GM19238 (cell line): ENCODE measurements at regions not wholly inside any gene's neighbourhood (a gene's known extent, or its start where the extent isn't known, plus 50 kb on each side); places are given as distances from the start of the nearest gene placed in this dataset.
A peak's percentile ranks its signal among the peaks of the same experiment; 100 is the strongest.
"Not testable (repeated sequence)": the region's sequence is repeated elsewhere in the genome, so short reads cannot be mapped to it uniquely, and the experiment has no call there.

Source experiments
- DNase-seq: peaks from one replicate; pipeline ENCODE4 v3.0.0; 2011; ENCODE audit warnings: low spot score; ENCODE audit not compliant: insufficient read length

DNA sequence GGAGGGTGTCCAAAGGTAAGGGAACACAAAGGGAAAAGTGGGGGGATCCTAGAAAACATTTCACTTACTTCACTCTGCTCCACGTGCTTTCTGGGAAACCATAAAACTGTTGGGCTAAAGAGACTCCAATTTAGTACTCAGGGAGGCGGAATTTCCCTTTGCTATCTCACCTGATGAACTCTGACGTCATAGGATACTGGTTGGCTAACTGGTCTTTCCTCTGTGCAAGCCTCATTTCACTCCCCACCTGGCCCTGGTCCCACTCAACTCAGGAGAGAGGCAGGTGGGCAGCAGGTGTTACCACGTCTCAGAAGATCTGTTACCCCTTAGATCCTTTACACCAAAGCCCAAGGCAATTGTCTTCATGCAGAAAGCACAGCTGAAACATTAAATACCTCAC, 51.8 kb upstream of the PMAIP1 start:
- DNase-seq: no peak

DNA sequence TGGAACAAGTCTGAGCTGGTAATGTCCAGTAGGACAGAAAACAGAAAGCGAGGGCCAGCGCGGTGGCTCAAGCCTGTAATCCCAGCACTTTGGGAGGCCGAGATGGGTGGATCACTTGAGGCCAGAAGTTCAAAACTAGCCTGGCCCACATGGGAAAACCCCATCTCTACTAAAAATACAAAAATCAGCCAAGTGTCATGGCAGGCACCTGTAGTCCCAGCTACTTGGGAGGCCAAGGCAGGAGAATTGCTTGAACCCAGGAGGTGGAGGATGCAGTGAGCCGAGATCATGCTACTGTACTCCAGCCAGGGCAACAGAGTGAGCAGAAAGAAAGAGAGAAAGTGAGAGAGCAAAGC, 52.3 kb upstream of the PMAIP1 start:
- not testable (repeated sequence) for DNase-seq

DNA sequence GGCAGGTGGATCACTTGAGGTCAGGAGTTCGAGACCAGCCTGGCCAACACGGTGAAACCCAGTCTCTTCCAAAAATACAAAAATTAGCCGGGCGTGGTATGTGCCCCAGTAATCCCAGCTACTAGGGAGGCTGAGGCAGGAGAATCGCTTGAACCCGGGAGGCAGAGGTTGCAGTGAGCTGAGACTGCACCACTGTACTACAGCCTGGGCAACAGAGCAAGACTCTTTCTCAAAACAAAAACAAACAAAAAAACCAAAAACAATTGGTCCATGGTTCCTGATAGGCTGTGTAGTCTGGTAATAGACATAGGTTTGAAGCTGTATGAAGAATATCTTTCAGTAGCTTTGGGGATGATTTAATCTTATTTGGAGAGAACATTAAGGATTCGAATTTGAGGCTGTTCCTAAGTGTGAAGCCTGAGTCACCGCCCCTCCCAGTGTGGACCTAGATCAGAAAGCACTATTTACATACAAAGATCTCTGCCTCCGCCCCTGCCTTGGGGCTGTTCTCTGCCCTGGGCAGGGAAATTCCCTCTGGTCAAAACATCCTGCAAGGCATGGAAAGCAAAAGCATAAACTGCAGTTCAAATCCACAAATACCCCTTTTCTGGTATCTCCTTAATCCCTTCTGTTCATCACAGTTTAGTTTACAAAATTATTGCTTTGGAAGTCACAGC, 52.8 kb upstream of the PMAIP1 start:
- peak; percentile 56 for DNase-seq

DNA sequence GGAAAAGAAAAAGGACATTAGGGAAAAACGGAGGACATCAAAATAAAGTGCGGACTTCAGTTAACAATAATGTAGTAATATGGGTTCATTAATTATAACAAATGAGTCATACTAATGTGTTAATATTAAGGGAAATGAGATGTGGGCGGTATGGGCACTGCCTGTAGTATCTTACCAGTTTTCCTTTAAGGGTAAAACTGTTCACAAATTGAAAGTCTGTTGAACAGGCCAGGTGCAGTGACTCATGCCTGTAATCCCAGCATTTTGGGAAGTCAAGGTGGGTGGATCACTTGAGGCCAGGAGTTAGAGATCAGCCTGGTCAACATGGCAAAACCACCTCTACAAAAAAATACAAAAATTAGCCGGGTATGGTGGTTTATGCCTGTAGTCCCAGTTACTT, 56.8 kb upstream of the PMAIP1 start:
- no peak for DNase-seq

DNA sequence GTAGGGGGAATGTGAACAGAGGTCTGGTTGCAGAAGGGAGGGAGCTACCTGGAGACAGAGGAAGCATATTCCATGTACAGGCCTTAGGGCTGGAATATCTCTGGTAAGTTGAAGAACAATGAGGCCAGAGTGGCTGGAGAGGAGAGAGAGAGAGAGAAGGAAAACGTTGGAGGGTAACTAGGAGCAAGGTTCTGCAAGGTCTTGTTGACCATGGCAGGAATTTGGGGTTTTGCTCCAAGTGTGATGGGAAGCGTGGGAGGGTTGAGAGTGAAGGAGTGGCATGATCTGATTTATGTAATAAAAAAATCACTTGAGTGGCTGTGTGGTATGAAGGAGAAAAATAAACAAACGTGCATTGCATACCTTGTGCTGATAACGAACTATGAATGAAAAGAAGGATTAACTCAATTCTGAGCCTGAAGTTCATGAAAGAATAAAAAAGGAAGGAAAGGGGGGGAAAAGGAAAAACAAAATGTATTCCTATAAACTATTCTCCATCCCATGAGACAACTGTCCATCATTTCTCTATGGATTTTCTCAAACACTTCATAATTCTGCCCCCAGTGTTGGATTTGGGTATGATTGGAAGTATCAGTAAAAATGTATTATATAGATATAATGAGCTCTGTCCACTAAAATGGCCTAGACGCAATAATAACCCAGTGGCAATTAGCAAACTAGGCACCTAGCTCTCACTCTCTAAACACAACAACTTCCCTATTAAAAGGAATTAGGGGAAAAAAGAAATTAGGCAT, 59.7 kb upstream of the PMAIP1 start:
- DNase-seq: no peak

DNA sequence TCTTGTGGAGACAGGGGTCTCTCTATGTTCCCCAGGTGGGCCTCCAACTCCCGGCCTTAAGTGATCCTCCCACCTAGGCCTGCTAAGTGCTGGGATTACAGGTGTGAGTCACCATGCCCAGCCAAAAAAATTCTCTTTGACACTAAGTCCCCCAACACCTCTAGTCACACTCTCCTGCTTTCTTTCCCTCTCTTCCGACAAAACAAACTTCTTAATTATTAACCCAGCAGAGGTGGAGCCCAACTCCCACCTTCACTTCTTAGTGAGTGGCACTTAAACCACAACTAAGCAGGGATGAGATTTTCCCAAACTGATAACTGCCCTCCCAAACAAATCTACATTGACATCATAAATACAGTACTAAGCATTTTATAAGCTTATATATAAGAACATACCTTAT, 60.5 kb upstream of the PMAIP1 start:
- DNase-seq: no peak

DNA sequence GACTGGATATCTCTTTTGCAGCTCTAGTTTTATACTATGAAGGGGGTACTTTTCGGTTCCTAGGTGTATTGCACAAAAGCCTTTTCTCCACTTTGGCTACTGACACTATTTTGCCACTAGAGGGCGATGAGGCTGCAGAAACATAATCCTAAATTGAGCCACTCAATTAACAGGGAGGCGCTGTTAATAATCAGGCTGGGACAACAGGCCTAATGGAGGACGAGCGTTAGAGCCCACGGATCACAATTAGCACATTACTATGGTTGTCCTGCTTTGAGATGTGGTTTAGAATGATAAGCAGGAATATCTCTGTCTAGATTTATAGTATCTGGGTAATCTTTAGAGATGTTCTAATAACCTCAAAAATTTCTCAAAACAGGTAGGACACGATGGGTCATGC, 62.2 kb upstream of the PMAIP1 start:
- DNase-seq: peak; percentile 36

DNA sequence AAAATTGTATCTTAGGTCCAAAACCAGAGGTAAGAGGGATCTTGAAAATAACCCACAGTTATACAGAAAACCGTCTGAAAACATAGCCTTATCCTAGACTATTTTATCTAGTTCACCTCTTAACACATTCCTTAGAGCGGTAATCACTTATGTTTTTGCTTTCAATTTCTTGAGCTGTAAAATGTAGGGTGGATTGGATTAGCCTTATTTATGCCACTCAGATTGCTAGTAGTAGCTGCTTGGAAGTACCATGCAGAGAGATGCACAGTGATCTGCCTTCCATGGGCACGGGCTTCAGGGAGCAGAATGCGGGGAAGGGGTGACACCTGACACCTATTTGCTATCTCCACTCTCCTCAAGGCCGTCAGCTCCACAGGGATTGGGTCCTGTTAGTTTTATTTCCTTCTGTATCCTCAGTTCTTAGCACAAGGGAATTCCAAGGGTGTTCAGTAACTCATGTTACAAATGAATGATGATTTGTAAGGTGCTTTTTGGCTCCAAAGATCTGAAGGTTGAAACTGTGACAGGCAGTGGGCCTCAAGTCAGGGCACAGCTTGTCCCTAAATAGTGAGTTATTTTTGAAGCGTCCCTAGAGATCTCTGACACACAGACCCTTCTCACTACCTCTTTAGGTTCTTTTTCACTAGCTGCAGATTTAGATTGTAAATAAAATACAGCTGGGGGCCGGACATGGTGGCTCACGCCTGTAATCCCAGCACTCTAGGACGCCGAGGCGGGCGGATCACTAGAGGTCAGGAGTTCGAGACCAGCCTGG, 64.0 kb upstream of the PMAIP1 start:
- no peak for DNase-seq

DNA sequence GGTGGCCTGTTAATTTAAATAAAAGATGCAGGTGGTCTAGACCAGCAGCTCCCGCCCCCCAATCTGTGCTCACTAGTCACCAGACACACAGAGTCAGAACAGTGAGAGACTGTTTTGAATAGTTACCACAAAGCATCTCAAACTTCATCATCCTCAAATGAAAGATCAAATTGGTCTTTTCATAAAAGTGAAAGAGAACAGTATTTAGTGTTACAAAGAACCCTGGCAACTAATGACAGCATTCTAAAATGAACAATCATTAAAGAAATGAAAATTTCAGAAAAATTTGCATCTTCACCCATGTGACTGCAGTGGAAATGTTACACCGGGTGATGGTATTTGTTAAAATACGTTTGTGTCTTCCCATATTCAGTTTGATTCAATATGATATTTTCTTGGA, 65.5 kb upstream of the PMAIP1 start:
- DNase-seq: no peak

DNA sequence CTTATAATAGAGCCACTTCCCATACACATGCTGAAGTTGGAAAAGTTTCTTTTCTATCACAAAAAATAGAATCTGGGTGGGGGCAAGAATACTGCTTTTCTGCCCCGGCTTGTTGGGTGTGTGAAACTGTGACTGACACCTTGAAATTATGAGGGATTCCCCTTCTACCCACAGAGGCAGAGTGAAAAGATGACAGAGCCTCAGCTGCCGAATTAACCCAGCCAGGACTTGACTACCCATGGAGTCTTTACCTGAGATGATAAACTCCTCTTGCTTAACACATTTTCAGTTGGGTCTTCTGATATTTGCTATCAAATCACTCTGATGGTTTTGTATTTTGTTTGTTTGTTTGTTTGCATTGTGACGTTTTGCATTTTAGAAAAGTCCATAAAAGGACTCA, 66.0 kb upstream of the PMAIP1 start:
- no peak for DNase-seq

DNA sequence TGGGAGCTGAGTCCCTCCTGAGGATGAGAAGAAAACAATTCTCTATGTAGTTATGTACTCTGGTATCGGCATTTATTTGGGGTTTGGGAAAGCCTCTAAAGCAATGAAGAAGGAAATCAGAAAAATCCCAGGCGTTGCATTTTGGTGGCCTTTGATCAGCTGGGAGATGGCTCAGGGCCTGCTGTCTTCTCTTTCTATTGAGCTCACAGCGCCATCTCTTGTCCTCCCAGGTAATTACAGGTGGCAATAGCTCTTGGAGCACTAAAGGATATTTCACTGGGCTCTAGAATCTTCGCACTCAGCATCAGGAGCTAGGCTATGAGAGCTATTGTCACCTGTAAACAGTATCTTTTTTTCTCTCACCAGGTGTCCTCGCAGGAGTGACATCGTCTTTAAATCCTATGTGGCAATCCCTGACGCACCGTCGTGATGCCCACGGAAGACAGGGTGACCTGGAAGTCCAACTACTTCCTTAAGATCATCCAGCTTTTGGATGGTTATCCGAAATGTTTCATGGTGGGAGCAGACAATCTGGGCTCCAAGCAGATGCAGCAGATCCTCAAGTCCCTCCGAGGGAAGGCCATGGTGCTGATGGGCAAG, 76.1 kb upstream of the PMAIP1 start:
- no peak for DNase-seq

DNA sequence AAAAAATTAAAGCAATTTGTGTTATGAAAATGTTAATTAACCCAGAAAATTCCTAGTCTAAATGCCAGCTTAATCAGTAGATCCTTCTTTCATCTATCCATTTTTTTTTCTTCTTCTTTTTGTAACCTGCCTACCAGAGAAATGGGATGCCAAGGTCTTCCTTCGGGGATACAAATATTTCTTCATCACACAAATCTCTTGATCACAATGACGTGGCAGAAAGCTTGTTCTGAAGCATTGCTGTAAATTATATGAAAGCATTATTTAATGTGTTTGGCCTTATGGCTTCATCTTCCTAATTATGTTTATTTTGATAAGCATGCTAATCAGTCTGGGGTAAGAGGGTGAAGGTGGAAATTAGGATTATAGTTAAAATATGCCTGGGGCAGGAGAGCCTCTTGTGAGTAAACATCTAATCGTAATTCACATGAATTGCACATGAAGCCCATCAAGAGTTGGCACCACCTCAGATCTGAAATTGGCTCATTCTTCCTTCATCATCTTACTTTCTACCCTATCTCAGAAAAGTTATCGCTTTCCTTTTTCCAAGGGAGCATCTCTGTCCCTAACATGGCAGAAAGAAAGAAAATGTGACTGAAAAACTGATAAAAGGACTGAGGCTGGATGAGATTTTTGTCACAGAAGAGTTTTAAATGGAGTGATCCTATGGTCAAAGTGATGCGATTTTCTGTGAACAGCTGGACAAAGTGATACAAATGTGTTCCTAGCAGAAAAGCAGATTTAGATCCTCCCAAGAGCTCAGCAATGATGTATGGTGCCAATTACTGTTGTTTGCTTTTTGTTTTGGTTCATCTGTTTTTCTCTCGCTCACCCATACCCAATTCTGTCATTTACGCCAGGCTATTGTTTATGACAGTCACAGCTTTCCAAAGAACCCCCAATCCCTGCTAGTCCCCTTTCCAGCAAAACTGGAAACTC, 76.9 kb upstream of the PMAIP1 start:
- DNase-seq: no peak

DNA sequence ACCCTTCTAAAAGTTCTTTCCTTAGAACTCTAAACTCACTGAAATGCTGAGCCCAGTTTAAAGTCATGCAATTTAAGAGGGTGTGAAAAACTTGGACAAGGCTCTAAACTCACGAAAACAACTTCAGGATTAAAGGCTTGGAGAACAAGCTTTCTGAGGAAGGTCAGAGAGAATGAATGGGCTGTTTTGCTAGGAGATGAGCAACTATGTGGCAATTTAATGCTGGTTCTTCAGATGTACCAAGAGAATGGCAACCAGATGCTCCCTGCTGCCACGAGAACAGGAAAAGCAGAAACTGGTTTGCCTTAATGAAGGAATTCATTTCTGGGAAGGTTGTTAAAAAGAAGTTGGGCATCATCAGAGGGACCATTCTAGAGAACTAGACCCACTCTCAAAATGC, 77.8 kb upstream of the PMAIP1 start:
- no peak for DNase-seq

DNA sequence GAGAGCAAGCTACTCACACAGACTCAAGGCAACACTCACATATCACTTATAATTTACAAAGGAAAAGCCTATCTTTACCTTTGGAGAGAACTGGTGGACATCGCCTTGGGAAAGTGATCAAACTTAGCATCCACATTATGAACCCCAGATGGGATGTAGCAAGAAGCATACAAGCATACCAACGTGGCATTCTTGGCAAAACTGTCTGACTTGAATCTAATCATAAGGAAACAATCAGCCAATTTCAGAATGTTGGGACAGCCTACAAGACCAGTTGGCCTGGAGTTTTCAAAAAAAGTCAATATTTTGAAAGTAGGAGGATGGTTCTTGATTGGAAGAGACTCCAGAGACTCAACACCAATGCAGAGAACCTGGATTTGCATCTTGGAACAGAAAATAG, 79.1 kb upstream of the PMAIP1 start:
- DNase-seq: no peak

DNA sequence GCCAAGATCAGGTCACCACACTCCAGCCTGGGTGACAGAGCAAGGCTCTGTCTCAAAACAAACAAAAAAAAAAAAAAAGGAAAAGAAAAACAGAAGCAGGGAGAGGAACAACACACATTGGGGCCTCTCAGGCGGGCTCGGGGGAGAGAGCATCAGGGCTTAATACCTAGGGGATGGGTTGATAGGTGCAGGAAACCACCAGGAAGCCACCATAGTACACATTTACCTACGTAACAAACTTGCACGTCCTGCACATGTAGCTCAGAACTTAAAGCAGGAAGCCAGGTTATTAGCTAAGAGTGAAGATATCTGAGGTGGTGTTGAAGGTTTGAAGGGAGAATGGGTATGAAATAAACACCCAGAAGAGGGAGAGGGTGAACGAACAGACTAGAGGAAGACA, 81.0 kb upstream of the PMAIP1 start:
- no peak for DNase-seq

DNA sequence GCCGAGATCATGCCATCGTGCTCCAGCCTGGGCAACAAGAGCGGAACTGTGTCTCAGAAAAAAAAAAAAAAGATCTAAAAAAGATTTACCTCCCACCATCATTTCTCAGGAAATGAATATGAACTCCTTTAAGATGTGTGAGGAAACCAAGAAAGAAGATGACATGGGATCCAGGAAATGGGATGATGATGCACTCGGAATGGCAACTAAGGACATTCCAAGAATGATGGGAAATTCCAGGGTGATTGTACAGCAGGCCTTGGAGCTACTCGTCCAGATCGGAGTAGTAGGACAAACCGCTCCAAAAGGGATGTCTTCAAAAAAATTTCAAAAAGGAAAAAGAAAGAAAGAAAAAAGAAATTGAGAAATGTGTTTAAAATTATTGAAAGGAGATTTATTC, 84.9 kb upstream of the PMAIP1 start:
- DNase-seq: no peak

DNA sequence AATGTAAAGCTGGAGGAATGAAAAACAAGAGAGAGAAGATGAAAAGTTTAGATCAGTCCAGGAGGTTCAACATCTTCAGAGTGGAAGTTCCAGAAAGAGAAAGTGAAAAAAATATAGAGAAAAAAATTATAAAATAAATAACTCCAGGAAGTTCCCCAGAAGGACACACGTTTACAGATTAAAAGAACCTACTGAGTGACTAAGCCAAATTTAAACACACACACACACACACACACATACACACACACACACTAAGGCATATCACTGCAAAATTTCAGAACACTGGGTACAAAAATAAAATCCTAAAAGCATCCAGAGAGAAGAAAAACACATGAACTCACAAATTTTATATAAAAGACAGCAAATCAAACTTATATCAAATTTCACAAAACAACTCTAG, 85.9 kb upstream of the PMAIP1 start:
- DNase-seq: no peak

DNA sequence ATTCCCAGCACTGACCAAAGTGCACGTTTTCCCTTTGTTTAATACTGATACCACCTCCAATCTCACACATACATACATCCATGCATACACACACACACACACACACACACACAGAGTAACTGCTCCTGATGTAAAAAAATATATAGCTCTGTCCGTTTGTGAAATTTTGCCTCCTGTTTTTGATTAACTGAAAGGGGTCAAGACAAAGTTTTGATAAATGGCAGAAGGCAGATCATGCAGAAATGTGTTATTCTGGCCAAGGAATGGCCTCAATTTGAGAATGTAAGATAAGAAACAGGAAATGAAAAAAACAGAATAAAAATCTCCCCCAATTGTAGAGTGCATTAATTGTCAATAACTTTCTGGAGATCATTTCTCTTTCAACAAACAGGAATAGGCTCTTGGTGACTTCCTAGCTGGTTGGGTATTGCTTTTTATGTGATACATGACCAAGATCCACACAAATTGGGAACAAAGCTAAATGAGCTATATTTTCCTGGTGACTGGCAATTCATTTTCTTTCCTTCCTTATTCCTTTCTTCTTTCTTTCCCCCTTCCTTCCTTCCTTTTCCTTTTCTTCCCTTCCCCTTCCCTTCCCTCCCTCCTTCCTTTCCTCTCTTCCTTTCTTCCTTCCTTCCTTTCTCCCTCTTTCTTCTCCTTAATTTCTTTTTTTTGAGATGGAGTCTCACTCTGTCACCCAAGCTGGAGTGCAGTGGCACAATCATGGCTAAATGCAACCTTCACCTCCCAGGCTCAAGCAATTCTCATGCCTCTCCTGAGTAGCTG, 88.9 kb upstream of the PMAIP1 start:
- no peak for DNase-seq

DNA sequence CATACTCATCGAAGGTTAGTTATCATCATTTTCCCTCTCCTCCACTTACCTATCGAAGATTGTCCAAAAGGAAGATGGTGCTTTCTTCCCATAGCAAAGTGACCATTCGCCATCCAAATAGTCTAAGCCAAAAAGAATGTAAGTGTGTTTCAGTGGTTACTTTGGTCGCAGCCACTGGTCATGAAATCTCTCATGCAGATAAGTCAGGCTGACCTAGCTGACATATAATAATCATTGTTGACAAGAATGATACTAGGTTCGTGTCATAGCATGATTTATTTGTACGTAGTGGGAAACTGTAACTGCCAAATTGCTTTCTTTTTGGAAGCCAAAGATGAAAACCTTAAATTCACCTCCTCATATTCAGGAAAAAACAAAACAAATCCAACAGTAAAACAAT, 89.6 kb upstream of the PMAIP1 start:
- DNase-seq: no peak

DNA sequence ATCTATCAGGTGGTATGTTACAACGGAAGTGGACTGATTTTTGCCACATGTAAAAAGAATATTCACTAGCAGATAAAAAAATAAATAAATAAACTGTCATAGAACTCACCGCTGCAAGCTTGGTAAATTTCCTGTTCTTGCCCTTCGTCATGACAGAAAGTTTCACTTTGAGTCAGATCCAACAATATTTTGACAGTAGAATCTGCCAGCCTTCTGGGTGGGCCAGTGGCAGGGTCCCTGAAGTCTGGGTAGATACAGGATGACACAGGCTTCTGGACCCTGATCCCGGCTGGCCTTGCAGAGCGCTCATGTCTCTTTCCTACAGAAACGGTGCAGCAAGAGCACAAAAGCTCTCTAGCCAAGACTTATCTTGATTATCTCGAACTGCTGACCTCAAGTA, 97.8 kb upstream of the PMAIP1 start:
- DNase-seq: no peak
